CD4-positive, alpha-beta T cell treated with Interleukin-21 for 1 hour (primary cell): ENCODE measurements at regions not wholly inside any gene's neighbourhood (a gene's known extent, or its start where the extent isn't known, plus 50 kb on each side); places are given as distances from the start of the nearest gene placed in this dataset.

ENCODE experiments used
- DNase-seq: peaks from one replicate; pipeline ENCODE4 v3.0.0-alpha.2; 2020

GRCh38 chr13:22717036-22717435 lies 463.7 kb upstream of the SGCG start:
- DNase-seq, result no peak

GRCh38 chr13:22726726-22727125 lies 454.1 kb upstream of the SGCG start:
- no peak for DNase-seq

- DNase-seq, result no peak
Observed at GRCh38 chr13:22735011-22735995, 445.5 kb upstream of the SGCG start.

- no peak for DNase-seq
Observed at GRCh38 chr13:22736084-22736767, 444.6 kb upstream of the SGCG start.

GRCh38 chr13:22736768-22737092 lies 444.0 kb upstream of the SGCG start:
- no peak for DNase-seq

GRCh38 chr13:22738357-22738756 lies 442.4 kb upstream of the SGCG start:
- no peak for DNase-seq

DNA sequence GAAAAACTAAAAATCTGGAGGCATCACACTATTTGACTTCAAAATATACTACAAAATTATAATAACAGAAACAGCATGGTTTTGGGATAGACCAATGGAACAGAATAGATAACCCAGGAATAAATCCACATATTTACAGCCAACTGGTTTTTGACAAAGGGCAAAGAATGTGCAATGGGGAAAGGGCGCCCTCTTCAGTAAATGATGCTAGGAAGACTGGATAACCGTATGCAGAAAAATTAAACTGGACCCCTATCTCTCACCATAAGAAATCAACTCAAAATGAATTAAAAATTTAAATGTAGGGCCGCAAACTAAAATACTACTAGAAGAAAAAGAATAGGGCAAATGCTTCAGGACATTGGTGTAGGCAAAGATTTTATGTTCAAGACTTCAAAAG lies 440.5 kb upstream of the SGCG start:
- no peak for DNase-seq

- DNase-seq, result no peak
Observed at GRCh38 chr13:22744688-22745452, 435.9 kb upstream of the SGCG start.

DNA sequence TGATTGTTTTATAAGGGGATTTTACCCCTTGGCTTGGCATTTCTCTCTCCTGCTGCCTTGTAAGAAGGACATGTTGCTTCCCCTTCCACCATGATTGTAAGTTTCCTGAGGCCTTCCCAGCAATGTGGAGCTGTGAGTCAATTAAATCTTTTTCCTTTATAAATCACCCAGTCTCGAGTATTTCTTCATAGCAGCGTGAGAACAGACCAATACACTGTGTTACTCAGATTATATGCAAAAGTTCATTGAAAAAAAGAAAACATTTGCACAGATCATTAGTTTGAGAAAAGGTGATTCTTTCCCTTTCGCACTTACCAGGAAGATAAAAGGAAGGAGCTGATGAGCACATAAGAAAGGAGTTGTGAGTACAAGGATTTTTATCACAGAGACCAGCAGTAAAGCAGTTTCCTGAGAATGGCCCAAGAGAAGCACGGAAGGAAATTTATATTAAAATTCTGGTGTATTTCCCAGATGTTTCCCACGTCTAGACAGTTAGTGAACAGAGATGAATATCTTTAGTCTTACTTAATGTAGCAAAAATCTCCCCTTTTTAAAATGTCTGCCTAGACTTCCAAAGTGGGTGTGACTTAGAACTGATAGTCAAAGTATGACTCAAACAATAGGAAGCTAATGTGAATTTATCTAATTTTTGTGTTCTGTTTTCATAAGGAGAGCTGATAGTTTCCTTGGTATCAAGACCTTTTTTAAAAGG lies 431.8 kb upstream of the SGCG start:
- DNase-seq, result no peak

- DNase-seq, result no peak
Observed at GRCh38 chr13:22749626-22750025, 431.2 kb upstream of the SGCG start.

GRCh38 chr13:22757530-22758120 lies 423.2 kb upstream of the SGCG start:
- DNase-seq, result no peak

- no peak for DNase-seq
Observed at GRCh38 chr13:22758245-22758644, 422.5 kb upstream of the SGCG start.

GRCh38 chr13:22761709-22762108 lies 419.1 kb upstream of the SGCG start:
- no peak for DNase-seq

GRCh38 chr13:22765547-22765946 lies 415.2 kb upstream of the SGCG start:
- no peak for DNase-seq

DNA sequence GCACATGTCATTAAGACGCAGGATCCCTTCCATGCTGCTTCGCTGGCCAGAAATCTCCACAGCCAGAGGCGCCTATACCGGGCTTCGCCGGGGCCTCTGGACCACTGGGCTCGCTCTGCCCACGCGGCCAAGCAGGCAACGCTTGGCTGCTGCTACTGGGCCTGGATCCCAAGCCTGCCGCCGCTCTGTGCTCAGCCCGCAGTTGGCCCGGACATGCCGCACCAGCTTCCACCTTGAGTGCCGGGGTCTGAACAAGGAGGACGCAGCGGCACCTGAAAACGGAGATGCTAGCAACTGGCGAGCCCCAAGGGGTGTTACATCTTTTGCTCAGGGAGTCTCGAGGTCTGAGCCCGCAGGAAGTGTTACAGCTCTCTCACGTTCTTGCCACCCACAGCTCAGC lies 409.9 kb upstream of the SGCG start:
- DNase-seq, result no peak

DNA sequence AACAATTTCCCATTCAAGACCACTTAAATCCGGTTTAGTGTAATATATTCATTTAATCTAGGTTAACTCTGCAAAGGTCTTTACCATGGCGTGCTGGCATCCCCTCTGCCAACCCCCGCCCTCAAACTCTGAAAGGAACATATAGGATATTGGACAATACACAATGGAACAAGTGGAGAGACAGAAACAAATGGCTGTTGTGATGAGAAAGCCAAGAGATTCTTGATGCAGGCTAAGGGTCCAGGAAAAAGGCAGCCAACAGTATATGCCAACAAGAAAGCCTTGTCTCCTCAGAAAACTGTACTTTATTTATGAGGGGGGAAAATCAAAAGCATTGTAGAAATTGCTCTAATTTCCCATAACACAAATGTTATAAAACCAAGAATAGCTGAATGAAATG lies 407.3 kb upstream of the SGCG start:
- no peak for DNase-seq

GRCh38 chr13:22776394-22777186 lies 404.2 kb upstream of the SGCG start:
- no peak for DNase-seq

DNA sequence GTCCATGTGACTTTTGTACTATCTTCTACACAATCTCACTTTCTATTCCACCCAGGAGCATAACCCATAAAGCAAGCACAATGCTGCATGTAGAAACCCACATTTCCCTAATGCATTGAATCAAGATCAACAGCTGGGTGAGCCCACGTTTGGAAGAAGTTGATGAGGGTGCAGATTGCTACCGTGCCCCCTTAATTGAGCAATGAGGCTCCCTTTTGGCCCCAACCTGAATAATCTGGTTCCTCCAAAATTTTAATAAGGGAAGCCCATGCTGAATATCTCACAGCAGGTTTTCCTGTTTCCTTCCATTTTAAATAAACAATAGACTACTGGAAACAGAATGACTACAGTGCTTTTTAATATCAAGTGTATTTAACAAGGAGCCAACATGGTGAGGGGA lies 403.6 kb upstream of the SGCG start:
- no peak for DNase-seq

- DNase-seq, result no peak
Observed at GRCh38 chr13:22789027-22789593, 391.7 kb upstream of the SGCG start.

DNA sequence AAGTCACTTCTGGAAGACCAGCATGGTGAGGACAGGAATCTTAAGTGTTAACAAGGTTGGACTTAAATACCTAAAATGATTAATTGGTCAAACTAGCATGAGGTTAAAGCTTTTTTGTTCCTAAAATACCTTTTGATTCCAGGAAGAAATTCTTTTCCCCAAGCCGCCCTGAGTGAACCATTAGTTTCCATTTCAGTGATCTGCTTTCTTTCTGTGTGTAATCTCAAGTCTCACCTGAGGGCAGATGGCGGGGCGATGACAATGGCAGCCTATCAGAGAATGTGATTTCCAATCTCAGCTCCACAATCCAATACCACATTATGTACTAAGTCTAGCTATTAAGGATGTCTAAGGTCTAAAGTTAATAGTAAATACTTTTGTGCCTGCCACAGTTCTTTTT lies 390.9 kb upstream of the SGCG start:
- DNase-seq, result no peak

GRCh38 chr13:22793598-22794134 lies 387.1 kb upstream of the SGCG start:
- DNase-seq, result no peak
